ENCODE measurements at regions not wholly inside any gene's neighbourhood (a gene's known extent, or its start where the extent isn't known, plus 50 kb on each side); places are given as distances from the start of the nearest gene placed in this dataset.
"Not testable (repeated sequence)": the region's sequence is repeated elsewhere in the genome, so short reads cannot be mapped to it uniquely, and the experiment has no call there.

DNA sequence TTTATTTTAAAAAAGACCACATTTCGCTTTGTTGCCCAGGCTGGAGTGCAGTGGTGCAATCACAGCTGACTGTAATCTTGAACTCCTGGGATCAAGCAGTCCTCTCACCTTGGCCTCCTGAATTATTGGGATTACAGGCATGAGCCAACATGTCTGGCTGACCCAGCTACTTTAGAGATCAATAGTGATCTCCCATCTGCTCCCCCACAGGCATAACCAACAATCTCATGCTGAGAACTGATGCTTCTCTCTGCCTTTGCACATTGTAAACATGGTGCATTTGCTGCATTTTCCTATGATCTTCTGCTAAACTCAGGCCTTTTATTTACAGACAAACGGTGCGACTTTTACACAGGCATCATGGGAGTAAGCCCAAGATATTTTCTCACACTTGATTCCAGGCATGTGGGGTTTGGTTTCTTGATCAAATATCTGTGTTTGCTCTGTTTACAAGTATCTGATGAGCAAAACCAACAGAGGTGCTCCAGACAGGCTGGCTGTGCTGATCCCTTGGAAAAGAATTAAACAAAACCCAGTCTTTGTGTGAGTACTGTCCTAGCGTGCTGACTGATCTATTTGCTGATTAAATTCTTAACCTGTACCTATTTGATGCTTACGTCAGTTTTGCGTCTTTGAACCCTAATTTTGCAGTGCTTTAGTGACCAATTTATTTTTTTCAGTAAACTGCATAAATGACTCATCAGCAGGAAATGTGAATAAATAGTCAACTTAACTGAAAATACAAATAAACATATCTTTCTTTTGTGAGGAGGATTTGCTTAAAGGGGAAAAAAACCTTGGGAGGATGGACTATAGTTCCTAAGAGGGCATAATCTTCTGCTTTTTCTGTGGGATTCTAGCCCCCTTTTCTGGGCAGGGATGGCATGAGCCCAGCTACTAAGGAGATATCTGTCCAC, 191.7 kb upstream of the NR3C1 start:
- no peak overlapping the region for H3K4me3 ChIP-seq (ENCODE audit: low read depth, low read length)
- no peak for DNase-seq

DNA sequence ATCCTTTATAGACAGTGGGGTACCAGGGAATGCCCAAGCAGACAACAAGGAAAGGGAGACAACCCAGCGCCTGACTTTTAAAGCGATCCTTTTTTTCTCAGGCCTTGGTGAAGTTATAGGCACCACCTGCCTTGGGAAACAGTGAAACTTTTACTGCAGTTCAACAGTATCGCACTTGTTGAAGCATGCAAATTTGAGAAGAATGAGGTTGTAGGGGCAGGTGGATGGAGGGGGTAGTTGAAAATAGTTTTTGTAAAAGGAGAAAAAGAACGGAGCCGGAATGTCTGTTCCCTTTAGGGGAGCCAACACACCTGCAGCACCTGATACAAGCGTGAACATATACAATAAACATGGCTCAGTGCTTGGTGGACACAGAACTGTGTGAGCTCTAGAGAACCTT, 190.2 kb upstream of the NR3C1 start:
- Histone ChIP-seq H3K9me3 (no peaks in the 10 kb centered on the region), H3K4me1 (no peaks in the 10 kb centered on the region), H3K27me3 (no peaks in the 10 kb centered on the region), H3K36me3 (no peaks in the 10 kb centered on the region), H3K4me3 (ENCODE audit: low read depth, low read length) (no peak overlapping the region)
- DNase-seq = no peak
- TF ChIP-seq CTCF (IDR thresholded peaks at IDR 0.05; ENCODE audit: low read depth, low read length) = no peak

More for the DNA sequence above, 191.7 kb upstream of the NR3C1 start:
- H3K27me3 ChIP-seq = no peaks in the 10 kb centered on the region
- no peaks in the 10 kb centered on the region for H3K9me3 ChIP-seq
- no peaks in the 10 kb centered on the region for H3K36me3 ChIP-seq
- H3K4me1 ChIP-seq = no peaks in the 10 kb centered on the region
- TF ChIP-seq CTCF (IDR thresholded peaks at IDR 0.05; ENCODE audit: low read depth, low read length) = no peak

DNA sequence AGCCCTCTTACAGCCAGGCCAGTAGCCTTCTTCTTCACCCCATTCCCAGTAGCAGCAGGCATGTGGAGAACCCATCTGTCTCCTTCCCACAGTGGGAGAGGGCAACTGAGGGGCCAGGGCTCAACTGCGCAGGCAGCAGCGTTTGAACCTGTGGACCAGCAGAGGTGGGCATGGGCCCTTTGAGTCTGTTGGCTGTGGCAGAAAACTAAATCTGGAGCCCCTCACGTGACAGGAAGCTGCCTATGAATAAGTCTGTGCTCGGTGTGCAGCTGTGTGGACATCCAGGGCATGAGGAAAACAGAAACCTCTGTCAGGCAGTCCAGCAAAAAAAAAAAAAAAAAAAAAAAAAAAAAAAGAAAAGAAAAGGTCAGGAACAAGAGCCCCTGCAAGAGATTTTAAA, 189.2 kb upstream of the NR3C1 start:
- no peaks in the 10 kb centered on the region for H3K4me1 ChIP-seq
- DNase-seq = no peak

DNA sequence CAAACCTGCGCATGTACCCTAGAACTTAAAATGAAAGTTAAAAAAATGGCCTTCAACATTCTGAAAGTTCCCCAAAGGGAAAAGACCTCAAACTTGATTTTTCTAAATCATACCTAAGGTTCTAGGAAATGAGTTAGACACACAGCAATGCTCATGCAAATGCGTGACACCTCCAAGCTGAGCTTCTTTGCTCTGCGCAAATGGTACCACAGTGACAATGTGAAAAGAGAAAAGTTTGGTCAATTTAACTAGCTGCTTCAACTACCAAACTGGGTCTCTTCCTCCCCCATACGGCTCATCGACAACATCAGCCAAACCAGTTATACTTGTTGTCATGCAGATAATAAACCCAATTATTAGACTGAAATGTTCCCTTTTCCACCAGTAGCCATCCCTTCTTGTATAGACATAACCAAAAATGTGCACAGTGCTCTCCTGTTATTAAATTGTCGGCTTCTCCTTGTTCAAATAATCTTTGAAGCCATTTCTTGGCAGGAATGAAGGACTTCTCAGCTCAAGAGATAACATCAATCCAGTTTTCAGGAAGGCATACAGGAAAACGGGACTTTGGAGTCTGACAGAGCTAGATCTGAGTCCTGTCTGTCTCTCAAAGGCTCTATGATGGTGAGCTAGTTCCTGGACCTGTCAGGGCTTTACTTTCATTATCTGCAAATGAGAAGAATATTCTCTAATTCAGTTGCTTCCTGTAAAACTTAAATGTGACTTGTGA, 185.6 kb upstream of the NR3C1 start:
- H3K4me1 ChIP-seq = no peaks in the 10 kb centered on the region
- H3K4me3 ChIP-seq (ENCODE audit: low read depth, low read length) = no peak overlapping the region
- no peaks in the 10 kb centered on the region for H3K36me3 ChIP-seq
- H3K9me3 ChIP-seq = no peaks in the 10 kb centered on the region
- no peak for TF ChIP-seq CTCF (IDR thresholded peaks at IDR 0.05; ENCODE audit: low read depth, low read length)
- no peaks in the 10 kb centered on the region for H3K27me3 ChIP-seq
- no peak for DNase-seq

More for the DNA sequence above, 189.2 kb upstream of the NR3C1 start:
- H3K4me3 ChIP-seq (ENCODE audit: low read depth, low read length) = no peak overlapping the region
- H3K27me3 ChIP-seq = no peaks in the 10 kb centered on the region
- H3K36me3 ChIP-seq = no peaks in the 10 kb centered on the region
- TF ChIP-seq CTCF (IDR thresholded peaks at IDR 0.05; ENCODE audit: low read depth, low read length) = no peak
- no peaks in the 10 kb centered on the region for H3K9me3 ChIP-seq

DNA sequence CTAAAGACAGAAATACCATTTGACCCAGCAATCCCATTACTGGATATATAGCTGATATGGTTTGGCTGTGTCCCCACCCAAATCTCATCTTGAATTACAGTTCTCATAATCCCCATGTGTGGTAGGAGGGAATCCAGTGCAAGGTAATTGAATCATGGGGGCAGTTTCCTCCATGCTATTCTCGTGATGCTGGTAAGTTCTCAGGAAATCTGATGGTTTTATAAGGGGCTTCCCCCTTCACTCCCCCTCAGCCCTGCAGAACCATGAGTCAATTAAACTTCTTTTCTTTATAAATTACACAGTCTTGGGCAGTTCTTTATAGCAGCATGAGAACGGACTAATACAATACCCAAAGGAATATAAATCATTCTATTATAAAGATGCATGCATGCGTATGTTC, 184.6 kb upstream of the NR3C1 start:
- not testable (repeated sequence) for DNase-seq; H3K4me3 ChIP-seq (ENCODE audit: low read depth, low read length); H3K9me3 ChIP-seq; H3K4me1 ChIP-seq; H3K27me3 ChIP-seq; H3K36me3 ChIP-seq

DNA sequence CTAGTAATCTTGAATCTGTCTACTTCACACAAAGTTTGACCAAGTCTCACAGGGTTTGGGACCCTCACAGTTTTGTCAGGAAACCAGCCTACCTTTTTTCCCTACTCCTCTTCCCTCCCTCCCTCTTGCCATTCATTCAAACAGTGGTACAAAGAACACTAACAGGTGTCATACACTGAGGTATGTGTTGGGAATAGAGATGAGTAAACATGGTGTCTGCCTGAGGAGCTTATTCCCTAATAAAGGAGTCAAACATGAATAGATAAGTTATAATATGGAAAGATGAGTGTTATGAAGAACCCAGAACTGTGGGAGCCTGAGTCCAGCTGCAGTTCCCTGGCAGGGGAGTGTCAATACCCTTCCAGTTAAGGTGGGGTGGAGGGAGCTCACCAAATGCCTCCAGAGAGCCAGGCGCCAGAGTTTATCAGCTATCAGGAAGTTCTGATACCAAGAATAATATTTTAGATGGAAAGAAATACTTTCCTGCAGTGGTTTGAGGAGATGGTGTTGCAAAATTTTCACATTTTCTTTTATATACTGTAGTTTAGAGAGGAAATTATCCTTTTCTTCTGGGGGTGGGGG, 183.4 kb upstream of the NR3C1 start:
- Histone ChIP-seq H3K4me3 (ENCODE audit: low read depth, low read length) (no peak overlapping the region), H3K4me1 (no peaks in the 10 kb centered on the region), H3K27me3 (no peaks in the 10 kb centered on the region), H3K9me3 (no peaks in the 10 kb centered on the region), H3K36me3 (no peaks in the 10 kb centered on the region)
- no peak for DNase-seq
- no peak for TF ChIP-seq CTCF (IDR thresholded peaks at IDR 0.05; ENCODE audit: low read depth, low read length)
